ENCODE measurements at regions not wholly inside any gene's neighbourhood (a gene's known extent, or its start where the extent isn't known, plus 50 kb on each side); places are given as distances from the start of the nearest gene placed in this dataset.

DNA sequence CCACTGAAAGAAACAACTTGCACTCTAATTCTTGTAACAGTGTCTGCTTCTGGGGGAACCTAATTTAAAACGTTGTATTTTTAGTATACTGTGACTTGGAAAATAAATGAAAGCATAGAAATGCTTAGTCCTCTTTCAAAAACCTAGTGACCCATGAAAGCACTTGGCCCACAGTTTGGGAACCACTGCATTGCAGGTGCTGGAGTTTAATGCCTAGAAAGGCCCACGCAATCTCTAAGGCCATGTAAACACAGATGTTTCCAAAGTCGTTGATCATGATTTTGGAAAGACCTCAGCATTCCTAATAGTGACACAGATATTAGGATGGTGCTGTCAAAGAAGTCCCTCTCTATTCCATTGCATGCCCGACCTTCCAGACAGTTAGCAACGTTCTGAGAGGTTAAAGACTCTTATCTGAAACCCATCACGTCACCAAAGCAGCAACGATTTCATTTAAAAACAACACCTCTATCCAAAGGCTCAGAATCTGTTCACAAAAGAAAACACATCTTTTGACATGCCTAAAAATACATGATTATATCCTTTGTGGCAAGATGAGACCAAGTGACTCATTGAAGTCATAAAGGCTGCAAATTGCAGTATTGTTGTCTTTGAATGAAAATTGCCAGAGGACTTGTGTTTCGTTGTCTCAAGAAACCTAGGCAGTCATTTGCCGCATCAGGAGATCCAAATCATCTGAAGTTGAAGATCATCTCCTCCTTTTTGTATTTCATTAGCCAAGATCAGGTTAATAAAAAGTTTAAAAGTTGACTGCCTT is 328.0 kb upstream of the ZNF507 start:
- no peak for DNase-seq (ENCODE audit: low read depth)
- no peak for TF ChIP-seq CTCF (IDR thresholded peaks at IDR 0.05; ENCODE audit: low read depth, low read length, missing control alignments)

DNA sequence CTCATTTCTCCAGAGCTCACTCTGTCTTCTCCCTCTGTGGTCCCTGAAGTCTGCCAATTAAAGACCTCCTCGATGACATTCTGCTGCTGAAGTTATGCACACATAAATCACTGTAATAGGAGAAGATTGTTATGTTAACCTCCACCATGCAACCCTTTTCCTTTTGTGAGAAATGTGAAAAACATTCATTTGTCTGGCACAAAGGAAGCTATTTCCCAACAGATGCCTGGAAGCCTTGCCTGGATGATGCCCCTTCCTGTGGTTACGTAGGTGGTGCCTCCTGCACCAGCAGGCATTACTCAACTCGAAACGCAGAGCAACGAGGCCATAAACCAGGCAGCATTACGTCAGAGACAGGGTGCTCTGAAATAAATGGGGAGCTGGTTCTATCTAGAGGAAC is 327.4 kb upstream of the ZNF507 start:
- DNase-seq (ENCODE audit: low read depth): no peak
- no peak for TF ChIP-seq CTCF (IDR thresholded peaks at IDR 0.05; ENCODE audit: low read depth, low read length, missing control alignments)
- no peak overlapping the region for H3K4me3 ChIP-seq (ENCODE audit: low read depth, low read length)

More for the DNA sequence above, 328.0 kb upstream of the ZNF507 start:
- no peak overlapping the region for H3K4me3 ChIP-seq (ENCODE audit: low read depth, low read length)

GRCh38 chr19:32020538-32020937 is 324.9 kb upstream of the ZNF507 start:
- no peak for TF ChIP-seq CTCF (IDR thresholded peaks at IDR 0.05; ENCODE audit: low read depth, low read length, missing control alignments)
- no peak for DNase-seq (ENCODE audit: low read depth)
- no peak overlapping the region for H3K4me3 ChIP-seq (ENCODE audit: low read depth, low read length)

GRCh38 chr19:32022044-32022640 is 323.3 kb upstream of the ZNF507 start:
- no peak for TF ChIP-seq CTCF (IDR thresholded peaks at IDR 0.05; ENCODE audit: low read depth, low read length, missing control alignments)
- no peak for DNase-seq (ENCODE audit: low read depth)
- no peak overlapping the region for H3K4me3 ChIP-seq (ENCODE audit: low read depth, low read length)

DNA sequence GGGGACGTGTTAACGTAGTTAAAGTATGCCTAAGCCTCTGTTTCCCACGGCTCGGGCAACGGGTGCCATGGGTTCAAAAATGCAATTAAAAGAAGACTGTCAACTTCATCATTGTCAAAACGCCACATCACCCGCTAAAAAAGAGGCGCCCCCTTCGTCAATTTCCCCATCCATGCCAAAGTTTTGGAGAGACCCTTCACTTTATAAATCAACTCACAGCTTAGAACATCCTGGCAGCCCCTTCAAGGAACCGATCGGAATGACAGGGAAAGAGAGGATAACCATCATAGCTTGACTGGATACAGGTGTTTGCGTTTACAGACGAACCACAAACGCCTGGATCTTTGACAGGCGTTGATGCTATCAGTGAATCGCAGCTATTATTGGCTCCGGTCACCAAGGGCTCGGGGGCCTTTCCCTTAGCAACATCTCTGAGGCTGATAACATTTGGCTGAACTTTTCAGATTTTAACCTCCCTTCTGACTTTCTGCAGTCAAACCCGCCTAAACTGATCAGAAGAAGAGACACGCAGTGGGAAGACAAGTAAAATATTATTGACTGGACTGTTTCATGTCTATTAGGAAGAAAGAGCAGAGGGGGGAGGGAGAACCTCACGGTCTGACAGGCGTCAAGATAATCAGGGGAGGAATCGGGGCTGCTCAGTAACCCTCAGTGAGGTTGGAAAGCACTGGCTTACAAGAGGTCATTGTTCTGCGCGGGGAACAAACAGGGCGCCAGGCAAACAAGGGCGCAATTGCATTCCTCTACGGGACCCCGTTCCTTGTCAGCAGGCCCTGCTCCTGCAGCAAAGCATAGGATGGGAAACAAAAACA is 322.5 kb upstream of the ZNF507 start:
- no peak overlapping the region for H3K4me3 ChIP-seq (ENCODE audit: low read depth, low read length)
- TF ChIP-seq CTCF (IDR thresholded peaks at IDR 0.05; ENCODE audit: low read depth, low read length, missing control alignments): no peak
- DNase-seq (ENCODE audit: low read depth): no peak

DNA sequence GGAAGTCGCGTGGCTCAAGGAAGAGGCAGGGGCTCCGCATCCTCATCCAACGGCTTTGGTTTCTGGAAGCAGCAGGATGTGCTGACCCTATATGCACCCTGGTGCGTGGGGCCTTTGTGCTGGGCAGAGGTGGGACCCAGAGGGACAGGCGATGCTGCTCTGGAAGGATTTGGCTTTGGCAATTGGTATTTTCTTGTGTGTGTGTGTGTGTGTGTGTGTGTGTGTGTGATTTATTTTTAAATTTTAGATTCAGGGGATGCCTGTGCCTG is 321.9 kb upstream of the ZNF507 start:
- no peak overlapping the region for H3K4me3 ChIP-seq (ENCODE audit: low read depth, low read length)
- no peak for TF ChIP-seq CTCF (IDR thresholded peaks at IDR 0.05; ENCODE audit: low read depth, low read length, missing control alignments)
- DNase-seq (ENCODE audit: low read depth): no peak

Data from GM12864 (cell line).